ENCODE measurements at regions not wholly inside any gene's neighbourhood (a gene's known extent, or its start where the extent isn't known, plus 50 kb on each side); places are given as distances from the start of the nearest gene placed in this dataset.

DNA sequence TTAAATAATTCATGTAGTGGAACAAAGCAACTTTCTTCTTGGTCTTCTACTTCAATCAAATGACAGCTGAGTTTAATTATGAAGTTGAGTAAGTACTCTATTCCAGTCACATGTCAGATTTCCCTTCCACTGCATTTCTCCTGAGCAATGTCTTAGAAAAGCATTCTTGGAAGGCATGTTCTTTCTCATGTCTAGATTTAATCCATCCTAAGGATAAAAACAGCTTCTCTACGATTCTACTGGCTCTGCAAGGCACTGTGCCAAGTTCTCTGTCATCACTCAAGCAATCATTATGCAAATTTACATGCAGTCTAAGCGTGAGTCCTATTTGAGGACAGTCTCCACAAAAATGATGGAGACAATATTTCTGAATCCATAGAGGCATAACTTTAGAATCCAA, 142.4 kb downstream of the YIPF5 start:
- H3K27ac ChIP-seq: 0 out of 2 replicates have a peak overlapping the region, but pooled peaks have one; percentile 30
- no peak overlapping the region for H3K9ac ChIP-seq (ENCODE audit: insufficient read length)
- 0 out of 2 replicates have a peak overlapping the region, but pooled peaks have one; percentile 9 for H3K4me3 ChIP-seq
- H3K36me3 ChIP-seq (ENCODE audit: insufficient read depth, low read length): no peaks in the 10 kb centered on the region
- H3K9me3 ChIP-seq (ENCODE audit: low read depth, low read length): no peaks in the 10 kb centered on the region
- TF ChIP-seq POLR2AphosphoS5 (IDR thresholded peaks at IDR 0.05; ENCODE audit: borderline replicate concordance, low read depth, low read length) (no peak), FOXP2 (optimal IDR thresholded peaks at IDR 0.05; ENCODE audit: control extremely low read depth, extremely low read length, insufficient read depth) (no peak), EZH2 (IDR thresholded peaks at IDR 0.05) (no peak)
- DNase-seq (ENCODE audit: low read depth, low spot score): peak; percentile 8

DNA sequence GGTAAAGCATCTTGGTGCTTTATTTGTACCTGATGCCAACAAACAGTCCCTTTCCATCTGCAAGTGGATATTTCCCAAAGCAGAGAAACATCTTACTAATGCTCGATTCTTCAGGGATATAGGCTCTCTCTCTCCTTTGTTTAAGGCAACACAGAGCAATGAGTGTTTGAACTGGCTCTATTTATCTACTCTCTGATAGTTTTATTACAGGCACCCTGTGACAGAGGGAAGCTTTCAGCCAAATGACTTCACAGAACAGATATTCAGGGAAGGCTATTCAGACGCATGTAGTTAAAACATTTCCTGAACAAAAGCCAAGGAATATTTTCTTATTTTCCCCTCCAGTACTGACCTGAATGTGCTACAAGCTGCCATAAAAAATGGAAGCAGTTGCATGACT, 141.8 kb downstream of the YIPF5 start:
- peak overlapping the region; percentile 9; the same call in 1 of the 2 replicates for H3K4me3 ChIP-seq
- peak overlapping the region; percentile 30; the same call in 1 of the 2 replicates for H3K27ac ChIP-seq
- TF ChIP-seq POLR2AphosphoS5 (IDR thresholded peaks at IDR 0.05; ENCODE audit: borderline replicate concordance, low read depth, low read length) (no peak), FOXP2 (optimal IDR thresholded peaks at IDR 0.05; ENCODE audit: control extremely low read depth, extremely low read length, insufficient read depth) (no peak), EZH2 (IDR thresholded peaks at IDR 0.05) (no peak)
- no peaks in the 10 kb centered on the region for H3K36me3 ChIP-seq (ENCODE audit: insufficient read depth, low read length)
- DNase-seq (ENCODE audit: low read depth, low spot score): no peak
- no peaks in the 10 kb centered on the region for H3K9me3 ChIP-seq (ENCODE audit: low read depth, low read length)
- H3K9ac ChIP-seq (ENCODE audit: insufficient read length): no peak overlapping the region

DNA sequence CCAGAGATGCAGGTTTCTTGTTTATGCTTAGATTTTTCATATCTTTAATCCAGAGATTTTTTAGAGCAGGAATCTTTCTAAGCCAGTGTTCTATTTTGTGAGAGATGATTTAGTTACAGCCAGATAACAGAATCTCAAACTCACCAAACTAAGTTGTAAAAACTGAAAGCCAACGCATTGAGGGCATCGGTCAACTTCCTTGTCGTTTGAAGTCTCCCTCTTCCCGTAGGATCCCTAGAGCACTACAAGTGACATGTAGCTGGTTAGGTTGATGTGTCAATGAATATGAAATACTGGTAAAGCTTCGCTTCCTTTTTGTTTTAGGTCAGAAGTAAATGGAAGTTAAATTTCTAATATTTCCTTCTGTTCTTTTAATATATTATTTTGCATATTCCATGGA, 139.6 kb downstream of the YIPF5 start:
- DNase-seq (ENCODE audit: low read depth, low spot score): no peak
- Histone ChIP-seq H3K9ac (ENCODE audit: insufficient read length) (no peak overlapping the region), H3K4me3 (no peak overlapping the region), H3K9me3 (ENCODE audit: low read depth, low read length) (no peaks in the 10 kb centered on the region), H3K36me3 (ENCODE audit: insufficient read depth, low read length) (no peaks in the 10 kb centered on the region), H3K27ac (no peak overlapping the region)
- TF ChIP-seq EZH2 (IDR thresholded peaks at IDR 0.05) (no peak), POLR2AphosphoS5 (IDR thresholded peaks at IDR 0.05; ENCODE audit: borderline replicate concordance, low read depth, low read length) (no peak), FOXP2 (optimal IDR thresholded peaks at IDR 0.05; ENCODE audit: control extremely low read depth, extremely low read length, insufficient read depth) (no peak)

DNA sequence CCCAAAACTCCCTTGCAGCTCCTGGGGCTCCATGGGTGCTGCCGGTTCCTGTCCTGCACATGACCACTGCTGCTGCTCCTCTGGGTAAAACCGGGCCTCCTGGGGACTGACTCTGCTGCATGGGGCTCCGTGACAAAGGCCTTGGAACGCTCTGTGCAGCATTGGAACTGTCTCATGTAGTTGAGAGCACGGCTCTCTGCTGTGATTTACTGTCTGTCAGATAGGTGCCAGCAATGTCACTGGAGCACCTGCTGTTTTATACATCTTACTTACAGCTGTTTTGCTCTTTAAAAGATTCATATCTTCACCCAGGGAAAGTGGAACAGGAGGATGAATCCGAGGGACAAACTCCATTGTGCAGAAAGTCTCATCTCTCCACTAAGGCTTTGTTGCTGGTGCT, 138.1 kb downstream of the YIPF5 start:
- no peak overlapping the region for H3K4me3 ChIP-seq
- no peaks in the 10 kb centered on the region for H3K9me3 ChIP-seq (ENCODE audit: low read depth, low read length)
- no peaks in the 10 kb centered on the region for H3K36me3 ChIP-seq (ENCODE audit: insufficient read depth, low read length)
- no peak for DNase-seq (ENCODE audit: low read depth, low spot score)
- no peak overlapping the region for H3K27ac ChIP-seq
- H3K9ac ChIP-seq (ENCODE audit: insufficient read length): no peak overlapping the region
- TF ChIP-seq FOXP2 (optimal IDR thresholded peaks at IDR 0.05; ENCODE audit: control extremely low read depth, extremely low read length, insufficient read depth): no peak
- TF ChIP-seq POLR2AphosphoS5 (IDR thresholded peaks at IDR 0.05; ENCODE audit: borderline replicate concordance, low read depth, low read length): no peak
- TF ChIP-seq EZH2 (IDR thresholded peaks at IDR 0.05): no peak

DNA sequence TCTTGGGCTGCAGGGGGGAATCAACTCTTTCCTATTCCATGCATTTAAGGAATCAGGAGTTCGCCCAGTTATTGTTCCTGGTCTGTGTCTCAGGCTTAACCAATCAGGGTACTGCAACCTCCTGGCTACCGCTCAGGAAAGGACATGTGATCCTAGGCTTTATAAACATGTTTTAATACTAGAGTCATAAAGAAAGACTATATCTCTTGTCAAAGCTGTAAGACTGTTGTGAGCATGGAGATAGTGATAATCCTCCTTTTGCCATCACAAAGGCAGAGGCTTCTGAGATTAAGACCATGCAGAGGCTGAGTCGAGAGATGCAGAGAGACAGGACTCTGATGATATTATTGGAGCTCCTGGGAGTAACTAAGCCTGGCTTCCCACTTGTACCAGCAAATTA, 137.0 kb downstream of the YIPF5 start:
- TF ChIP-seq EZH2 (IDR thresholded peaks at IDR 0.05): no peak
- no peak for TF ChIP-seq FOXP2 (optimal IDR thresholded peaks at IDR 0.05; ENCODE audit: control extremely low read depth, extremely low read length, insufficient read depth)
- no peak for TF ChIP-seq POLR2AphosphoS5 (IDR thresholded peaks at IDR 0.05; ENCODE audit: borderline replicate concordance, low read depth, low read length)
- DNase-seq (ENCODE audit: low read depth, low spot score): no peak
- Histone ChIP-seq H3K9me3 (ENCODE audit: low read depth, low read length) (no peaks in the 10 kb centered on the region), H3K9ac (ENCODE audit: insufficient read length) (no peak overlapping the region), H3K27ac (no peak overlapping the region), H3K36me3 (ENCODE audit: insufficient read depth, low read length) (no peaks in the 10 kb centered on the region), H3K4me3 (no peak overlapping the region)

DNA sequence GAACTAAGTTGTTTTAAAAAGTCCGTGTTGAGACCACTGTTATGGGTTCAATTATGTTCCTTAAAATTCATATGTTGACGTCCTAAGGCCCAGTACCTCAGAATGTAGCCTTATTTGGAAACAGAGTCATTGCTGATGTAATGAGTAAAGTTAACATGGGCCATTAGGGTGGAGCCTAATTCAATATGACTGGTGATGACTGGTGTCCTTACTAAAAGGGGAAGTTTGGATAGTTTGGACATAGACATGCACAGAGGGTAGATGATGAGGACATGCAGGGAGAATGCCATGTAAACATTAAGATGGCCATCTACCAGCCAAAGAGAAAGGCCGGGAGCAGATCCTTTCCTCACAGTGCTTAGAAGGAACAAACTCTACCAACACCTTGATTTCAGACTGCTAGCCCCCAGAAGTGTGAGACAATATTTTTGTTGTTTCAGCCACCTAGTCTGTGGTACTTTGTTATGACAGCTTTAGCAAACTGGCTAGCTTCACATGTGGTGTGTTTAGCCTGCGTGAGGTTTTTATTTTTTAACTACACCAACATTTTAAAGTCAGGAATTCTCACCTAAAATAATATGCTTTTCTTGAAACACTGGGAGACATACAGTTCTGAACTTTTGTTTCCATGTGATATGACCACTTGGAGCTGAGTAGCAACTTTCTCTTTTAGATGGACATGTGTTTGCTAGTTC, 135.3 kb downstream of the YIPF5 start:
- Histone ChIP-seq H3K4me3 (no peak overlapping the region), H3K9ac (ENCODE audit: insufficient read length) (no peak overlapping the region), H3K27ac (no peak overlapping the region), H3K9me3 (ENCODE audit: low read depth, low read length) (no peaks in the 10 kb centered on the region), H3K36me3 (ENCODE audit: insufficient read depth, low read length) (no peaks in the 10 kb centered on the region)
- DNase-seq (ENCODE audit: low read depth, low spot score): no peak
- TF ChIP-seq FOXP2 (optimal IDR thresholded peaks at IDR 0.05; ENCODE audit: control extremely low read depth, extremely low read length, insufficient read depth): no peak
- no peak for TF ChIP-seq POLR2AphosphoS5 (IDR thresholded peaks at IDR 0.05; ENCODE audit: borderline replicate concordance, low read depth, low read length)
- no peak for TF ChIP-seq EZH2 (IDR thresholded peaks at IDR 0.05)

DNA sequence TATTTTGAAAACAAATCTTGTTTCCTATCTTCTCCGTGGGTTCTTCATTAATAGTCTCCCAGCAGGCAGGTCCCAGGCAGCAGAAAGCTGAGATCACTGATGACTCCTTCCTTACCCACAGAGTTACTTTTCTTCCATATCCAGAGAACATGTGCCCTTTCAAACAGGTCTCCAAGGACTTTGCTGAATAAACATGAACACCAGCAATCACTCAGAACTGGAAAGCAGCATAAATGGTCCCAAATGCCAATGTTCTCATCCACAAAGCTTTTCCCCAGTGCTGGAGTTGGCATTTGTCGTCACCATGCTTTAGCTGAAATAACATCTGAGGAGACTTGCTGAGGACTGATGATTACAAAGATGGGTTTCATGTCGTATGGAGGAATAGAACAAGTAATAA, 134.0 kb downstream of the YIPF5 start:
- TF ChIP-seq POLR2AphosphoS5 (IDR thresholded peaks at IDR 0.05; ENCODE audit: borderline replicate concordance, low read depth, low read length) (no peak), FOXP2 (optimal IDR thresholded peaks at IDR 0.05; ENCODE audit: control extremely low read depth, extremely low read length, insufficient read depth) (no peak), EZH2 (IDR thresholded peaks at IDR 0.05) (no peak)
- no peak for DNase-seq (ENCODE audit: low read depth, low spot score)
- H3K36me3 ChIP-seq (ENCODE audit: insufficient read depth, low read length): no peaks in the 10 kb centered on the region
- no peak overlapping the region for H3K9ac ChIP-seq (ENCODE audit: insufficient read length)
- no peak overlapping the region for H3K4me3 ChIP-seq
- H3K27ac ChIP-seq: no peak overlapping the region
- no peaks in the 10 kb centered on the region for H3K9me3 ChIP-seq (ENCODE audit: low read depth, low read length)

DNA sequence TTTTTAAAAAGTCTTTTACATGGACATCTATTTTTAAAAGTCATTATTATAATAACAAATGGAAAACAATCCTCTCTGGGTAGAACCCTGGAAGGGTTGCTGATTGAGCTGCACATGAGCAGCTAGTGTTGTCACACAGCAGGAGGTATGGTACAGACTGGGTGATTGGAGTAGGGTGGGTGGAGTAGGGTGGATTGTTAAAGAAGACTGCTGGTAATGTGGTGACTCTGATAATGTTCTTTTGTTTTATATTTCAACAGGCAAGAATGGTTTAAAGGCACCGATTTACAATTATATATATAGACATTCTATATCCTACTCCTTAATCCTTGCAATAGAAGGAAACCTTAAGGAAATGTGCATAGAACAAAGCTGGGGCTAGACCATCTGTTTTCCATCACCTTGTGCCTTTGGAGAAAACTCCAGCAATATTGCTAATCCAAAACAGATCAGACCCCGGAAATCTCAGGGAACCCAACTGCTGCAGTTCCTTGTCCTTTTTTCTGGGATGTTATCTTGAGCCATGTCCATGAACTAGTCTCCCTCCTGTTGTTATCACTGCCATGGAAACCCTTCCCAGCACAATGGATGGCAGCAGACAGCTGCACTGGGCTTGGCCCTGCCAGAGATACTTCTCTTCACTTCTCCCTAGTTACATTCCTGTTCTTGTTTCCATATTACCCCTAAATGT, 129.7 kb downstream of the YIPF5 start:
- Histone ChIP-seq H3K27ac (no peak overlapping the region), H3K4me3 (no peak overlapping the region), H3K9ac (ENCODE audit: insufficient read length) (no peak overlapping the region), H3K9me3 (ENCODE audit: low read depth, low read length) (no peaks in the 10 kb centered on the region), H3K36me3 (ENCODE audit: insufficient read depth, low read length) (no peaks in the 10 kb centered on the region)
- no peak for TF ChIP-seq EZH2 (IDR thresholded peaks at IDR 0.05)
- TF ChIP-seq FOXP2 (optimal IDR thresholded peaks at IDR 0.05; ENCODE audit: control extremely low read depth, extremely low read length, insufficient read depth): no peak
- no peak for TF ChIP-seq POLR2AphosphoS5 (IDR thresholded peaks at IDR 0.05; ENCODE audit: borderline replicate concordance, low read depth, low read length)
- DNase-seq (ENCODE audit: low read depth, low spot score): no peak
